ENCODE measurements at regions not wholly inside any gene's neighbourhood (a gene's known extent, or its start where the extent isn't known, plus 50 kb on each side); places are given as distances from the start of the nearest gene placed in this dataset.

DNA sequence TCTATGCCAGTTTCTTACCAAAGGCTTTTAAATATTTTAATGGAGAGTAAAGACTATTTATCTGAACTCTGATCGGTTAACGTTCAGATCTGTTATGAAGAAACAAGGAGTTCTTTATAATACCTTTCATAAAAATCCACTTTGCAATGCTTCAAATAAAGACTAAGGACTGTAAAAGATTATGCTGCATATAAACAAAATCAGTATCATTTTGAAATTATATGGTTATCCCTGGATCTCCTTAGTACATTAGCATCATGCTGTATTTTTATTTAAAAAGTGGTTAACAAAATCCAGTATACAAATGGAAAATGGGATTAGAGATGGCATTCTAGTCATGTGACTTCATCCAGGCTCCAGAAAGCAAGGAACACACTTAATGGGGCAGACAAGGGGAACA, 386.8 kb downstream of the LMO4 start:
- TF ChIP-seq POLR2AphosphoS5 (IDR thresholded peaks at IDR 0.05), result no peak
- no peak for TF ChIP-seq POLR2A (IDR thresholded peaks at IDR 0.05)
- TF ChIP-seq EP300 (IDR thresholded peaks at IDR 0.05), result no peak
- TF ChIP-seq, protein P1, sequence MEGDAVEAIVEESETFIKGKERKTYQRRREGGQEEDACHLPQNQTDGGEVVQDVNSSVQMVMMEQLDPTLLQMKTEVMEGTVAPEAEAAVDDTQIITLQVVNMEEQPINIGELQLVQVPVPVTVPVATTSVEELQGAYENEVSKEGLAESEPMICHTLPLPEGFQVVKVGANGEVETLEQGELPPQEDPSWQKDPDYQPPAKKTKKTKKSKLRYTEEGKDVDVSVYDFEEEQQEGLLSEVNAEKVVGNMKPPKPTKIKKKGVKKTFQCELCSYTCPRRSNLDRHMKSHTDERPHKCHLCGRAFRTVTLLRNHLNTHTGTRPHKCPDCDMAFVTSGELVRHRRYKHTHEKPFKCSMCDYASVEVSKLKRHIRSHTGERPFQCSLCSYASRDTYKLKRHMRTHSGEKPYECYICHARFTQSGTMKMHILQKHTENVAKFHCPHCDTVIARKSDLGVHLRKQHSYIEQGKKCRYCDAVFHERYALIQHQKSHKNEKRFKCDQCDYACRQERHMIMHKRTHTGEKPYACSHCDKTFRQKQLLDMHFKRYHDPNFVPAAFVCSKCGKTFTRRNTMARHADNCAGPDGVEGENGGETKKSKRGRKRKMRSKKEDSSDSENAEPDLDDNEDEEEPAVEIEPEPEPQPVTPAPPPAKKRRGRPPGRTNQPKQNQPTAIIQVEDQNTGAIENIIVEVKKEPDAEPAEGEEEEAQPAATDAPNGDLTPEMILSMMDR (IDR thresholded peaks at IDR 0.05), result no peak
- H3K4me3 ChIP-seq, result no peak overlapping the region
- no peaks in the 10 kb centered on the region for H3K9me3 ChIP-seq
- H3K27me3 ChIP-seq, result no peaks in the 10 kb centered on the region
- H3K27ac ChIP-seq, result no peak overlapping the region
- WGBS, result 68% methylated on average over 2 of the region's 2 CpGs
- H3K4me1 ChIP-seq, result peaks cover 10% of the 10 kb centered on the region
- H3K36me3 ChIP-seq, result no peaks in the 10 kb centered on the region
- no peak for DNase-seq (ENCODE audit: low spot score in 2 of 2)

DNA sequence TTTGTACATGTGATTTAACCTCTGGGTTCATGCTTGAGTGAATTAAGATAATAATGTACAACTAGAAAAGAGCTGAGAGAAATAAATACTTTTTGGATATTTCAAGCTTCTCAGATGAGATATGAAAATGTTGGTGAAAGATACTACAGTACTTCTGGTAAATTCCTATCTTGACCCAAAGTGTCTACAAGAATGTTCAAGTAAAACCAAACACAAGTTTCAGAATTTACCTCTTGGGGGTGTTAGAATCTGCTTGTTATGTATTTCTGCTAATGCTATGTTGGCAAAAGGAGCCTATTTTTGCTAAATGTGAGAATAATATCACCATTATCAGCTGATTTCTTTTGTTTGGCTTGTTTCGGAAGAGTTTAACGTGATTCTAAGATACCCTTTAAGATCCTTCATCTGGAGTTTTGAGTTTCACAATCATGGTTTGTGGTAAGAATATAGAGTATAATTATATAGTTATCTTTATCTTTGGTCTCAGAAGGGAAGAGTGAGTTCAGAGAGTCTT, 388.5 kb downstream of the LMO4 start:
- Histone ChIP-seq H3K36me3 (no peaks in the 10 kb centered on the region), H3K4me3 (no peak overlapping the region), H3K4me1 (peaks cover 10% of the 10 kb centered on the region), H3K27ac (no peak overlapping the region), H3K9me3 (no peaks in the 10 kb centered on the region), H3K27me3 (no peaks in the 10 kb centered on the region)
- DNase-seq (ENCODE audit: low spot score in 2 of 2), result no peak
- no peak for TF ChIP-seq POLR2AphosphoS5 (IDR thresholded peaks at IDR 0.05)
- TF ChIP-seq POLR2A (IDR thresholded peaks at IDR 0.05), result no peak
- TF ChIP-seq, protein P1 (IDR thresholded peaks at IDR 0.05), result no peak
- no peak for TF ChIP-seq EP300 (IDR thresholded peaks at IDR 0.05)
- 82% methylated on average over 2 of the region's 2 CpGs for WGBS

- DNase-seq (ENCODE audit: low spot score in 2 of 2), result no peak
- TF ChIP-seq EP300 (IDR thresholded peaks at IDR 0.05) (no peak), POLR2AphosphoS5 (IDR thresholded peaks at IDR 0.05) (no peak), POLR2A (IDR thresholded peaks at IDR 0.05) (no peak)
- TF ChIP-seq, protein P1 (IDR thresholded peaks at IDR 0.05), result no peak
- H3K9me3 ChIP-seq, result no peaks in the 10 kb centered on the region
- no peaks in the 10 kb centered on the region for H3K27me3 ChIP-seq
- WGBS, result 41% methylated on average over 1 of the region's 1 CpG
- H3K36me3 ChIP-seq, result no peaks in the 10 kb centered on the region
- peaks cover 10% of the 10 kb centered on the region for H3K4me1 ChIP-seq
- no peak overlapping the region for H3K27ac ChIP-seq
- H3K4me3 ChIP-seq, result no peak overlapping the region
These were observed 389.7 kb downstream of the LMO4 start for GRCh38 chr1:87718241-87718950.

DNA sequence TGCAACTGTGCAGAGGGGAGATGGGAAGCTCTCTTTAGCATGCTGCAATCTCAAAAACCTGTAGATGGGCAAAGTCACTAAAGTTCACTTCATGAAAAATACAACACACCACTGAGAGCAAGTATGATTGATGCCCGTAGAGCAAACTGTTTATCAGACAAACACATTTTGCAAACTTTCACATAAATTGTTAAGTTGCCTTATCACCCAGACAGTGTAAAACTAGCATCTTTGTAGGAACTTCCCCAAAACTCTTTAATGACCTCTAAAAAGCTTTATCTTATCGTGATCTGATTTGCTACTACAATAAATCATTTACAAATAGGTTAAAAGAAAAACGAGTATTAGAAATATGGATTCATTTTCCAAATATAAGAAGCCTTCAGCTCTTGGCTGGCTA, 391.0 kb downstream of the LMO4 start:
- WGBS, result 49% methylated on average over 3 of the region's 3 CpGs
- no peaks in the 10 kb centered on the region for H3K9me3 ChIP-seq
- DNase-seq (ENCODE audit: low spot score in 2 of 2), result no peak
- TF ChIP-seq, protein P1 (IDR thresholded peaks at IDR 0.05), result no peak
- TF ChIP-seq POLR2A (IDR thresholded peaks at IDR 0.05), result no peak
- TF ChIP-seq POLR2AphosphoS5 (IDR thresholded peaks at IDR 0.05), result no peak
- TF ChIP-seq EP300 (IDR thresholded peaks at IDR 0.05), result no peak
- peaks cover 10% of the 10 kb centered on the region for H3K4me1 ChIP-seq
- H3K4me3 ChIP-seq, result no peak overlapping the region
- no peaks in the 10 kb centered on the region for H3K36me3 ChIP-seq
- no peaks in the 10 kb centered on the region for H3K27me3 ChIP-seq
- H3K27ac ChIP-seq, result no peak overlapping the region

DNA sequence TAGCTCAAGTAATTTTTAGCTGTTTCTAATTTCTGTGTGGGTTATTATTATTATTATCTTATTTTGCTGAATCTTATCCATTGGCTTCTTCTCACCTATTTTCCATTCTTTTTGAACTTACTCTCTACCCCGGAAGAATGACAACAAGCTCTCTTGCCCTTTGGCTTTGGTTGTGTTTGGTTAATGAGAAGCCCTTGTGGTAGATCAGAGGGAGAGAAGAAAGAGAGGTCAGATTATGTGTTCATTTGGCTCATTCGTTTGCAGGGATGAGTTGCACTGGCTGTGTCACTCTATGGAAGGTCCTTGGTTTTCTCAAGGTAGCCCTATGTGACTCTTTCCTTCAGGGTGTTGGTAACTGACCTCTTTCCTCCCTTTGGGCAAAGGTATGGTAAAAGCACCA, 391.9 kb downstream of the LMO4 start:
- DNase-seq (ENCODE audit: low spot score in 2 of 2), result no peak
- TF ChIP-seq POLR2AphosphoS5 (IDR thresholded peaks at IDR 0.05), result no peak
- no peaks in the 10 kb centered on the region for H3K9me3 ChIP-seq
- no peaks in the 10 kb centered on the region for H3K36me3 ChIP-seq
- 72% methylated on average over 2 of the region's 2 CpGs for WGBS
- H3K4me3 ChIP-seq, result no peak overlapping the region
- no peak overlapping the region for H3K27ac ChIP-seq
- peaks cover 10% of the 10 kb centered on the region for H3K4me1 ChIP-seq
- H3K27me3 ChIP-seq, result no peaks in the 10 kb centered on the region

Measured in suprapubic skin (tissue), 4 donors.